Stromal cell of bone marrow (primary cell): ENCODE measurements at regions not wholly inside any gene's neighbourhood (a gene's known extent, or its start where the extent isn't known, plus 50 kb on each side); places are given as distances from the start of the nearest gene placed in this dataset.

Source experiments
- DNase-seq: peaks from one replicate; pipeline ENCODE4 v3.0.0-alpha.2; 2012; ENCODE audit warnings: low read depth

GRCh38 chr7:9981742-9982349 lies 991.8 kb upstream of the PHF14 start:
- no peak for DNase-seq

GRCh38 chr7:9983048-9983447 lies 990.6 kb upstream of the PHF14 start:
- no peak for DNase-seq

- no peak for DNase-seq
Observed at GRCh38 chr7:10015687-10016086, 958.0 kb upstream of the PHF14 start.

DNA sequence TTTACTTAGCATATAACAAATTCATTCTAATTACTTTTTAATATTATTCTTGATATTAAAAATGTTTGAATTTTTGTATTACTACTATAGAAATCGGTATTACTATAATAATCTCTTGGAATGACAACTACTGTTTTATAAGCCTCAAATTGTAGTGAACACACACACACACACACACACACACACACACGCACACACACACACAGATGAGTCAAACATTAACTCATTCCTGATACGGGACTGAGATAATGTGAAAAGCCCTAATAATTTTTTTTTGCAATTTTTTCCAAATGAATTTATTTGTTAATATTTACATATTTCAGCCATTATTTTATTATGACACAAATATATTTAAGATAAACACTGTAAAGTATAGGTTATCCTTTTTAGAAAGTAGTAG lies 951.2 kb upstream of the PHF14 start:
- no peak for DNase-seq

- no peak for DNase-seq
Observed at GRCh38 chr7:10022957-10023356, 950.7 kb upstream of the PHF14 start.

DNA sequence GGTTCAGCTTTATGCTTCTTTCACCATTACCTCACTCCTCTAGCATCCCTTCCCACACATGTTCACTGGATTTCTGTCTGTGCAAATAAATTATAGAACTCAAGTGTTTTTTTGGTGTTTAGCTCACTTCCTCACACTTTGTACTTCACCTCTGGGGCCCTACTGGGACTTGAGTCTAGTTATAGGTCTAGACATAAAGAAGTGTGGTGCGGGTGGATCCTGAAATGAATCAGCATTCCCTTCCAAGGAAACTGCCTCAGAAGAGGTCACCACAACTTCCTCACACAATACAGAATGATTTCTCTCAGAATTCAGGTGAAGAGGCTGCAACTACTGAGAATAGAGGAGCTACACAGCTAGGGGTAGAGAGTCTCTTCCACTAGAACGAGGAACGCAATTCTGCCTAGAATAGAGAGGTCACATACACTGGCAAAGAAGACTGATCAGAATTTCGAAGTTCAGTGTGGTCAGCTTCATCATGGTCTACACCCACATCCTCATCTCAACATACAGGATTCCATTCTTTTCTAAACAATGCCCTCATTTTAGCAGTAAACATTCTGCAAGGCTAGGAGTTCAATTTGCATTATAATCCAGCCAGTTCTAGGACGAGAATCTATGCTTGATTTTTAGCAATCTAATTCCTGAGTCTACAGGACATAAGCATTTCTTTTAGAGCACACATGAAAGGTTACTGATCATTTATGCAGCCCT lies 938.7 kb upstream of the PHF14 start:
- DNase-seq = no peak

DNA sequence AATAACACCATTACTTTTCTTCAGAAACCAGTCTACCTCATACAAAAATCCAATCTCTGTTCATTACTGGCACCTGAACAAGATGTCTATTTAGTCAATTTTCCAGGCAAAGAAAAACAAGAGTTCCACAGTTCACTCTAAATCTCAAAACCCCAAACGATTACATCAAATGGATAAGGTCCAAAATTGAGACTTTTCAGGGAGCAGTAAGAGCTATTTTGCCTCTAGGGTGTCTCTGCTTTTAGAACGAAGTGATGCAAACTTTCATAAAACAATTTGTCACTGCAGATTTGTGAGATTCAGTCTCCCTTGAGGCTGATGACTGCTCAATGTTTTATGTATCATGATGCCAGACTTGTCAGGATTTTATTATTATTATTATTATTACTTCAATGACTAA lies 937.0 kb upstream of the PHF14 start:
- no peak for DNase-seq

DNA sequence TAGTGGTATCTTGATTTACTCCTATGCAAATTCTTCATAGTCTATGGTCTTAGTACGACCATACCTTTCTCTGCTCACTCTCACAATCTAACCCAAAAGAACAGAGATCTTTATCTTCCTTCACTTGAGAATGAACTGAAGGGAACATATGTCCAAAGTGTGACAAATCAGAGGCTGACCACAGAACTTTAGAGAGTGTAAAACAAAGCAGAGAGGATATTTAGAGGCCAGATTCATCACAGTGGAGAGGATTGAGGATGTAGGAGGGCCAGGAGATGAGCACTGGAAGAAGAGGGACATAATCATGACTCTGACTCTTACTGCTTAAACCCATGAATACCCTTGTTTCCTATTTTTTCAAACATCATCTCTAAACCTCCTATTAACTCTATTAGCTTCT lies 935.3 kb upstream of the PHF14 start:
- no peak for DNase-seq

DNA sequence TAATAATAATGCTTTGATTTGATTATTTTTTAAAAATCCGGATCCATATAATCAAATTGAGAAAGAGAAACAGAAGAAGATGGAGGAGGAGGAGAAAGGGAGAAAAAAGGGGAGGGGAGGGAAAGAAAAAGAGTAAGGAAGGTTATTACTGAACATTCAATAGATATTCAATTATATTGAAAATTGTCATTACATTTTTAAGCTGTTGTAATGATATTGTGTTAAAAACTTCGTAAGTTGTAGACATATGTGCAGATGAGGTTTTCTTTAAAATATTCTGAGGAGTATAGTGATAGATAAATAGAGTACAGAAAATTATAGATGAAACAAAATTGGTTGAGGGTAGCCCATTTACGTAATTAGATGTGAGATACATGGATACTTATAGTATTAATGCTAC lies 933.0 kb upstream of the PHF14 start:
- DNase-seq = no peak

GRCh38 chr7:10070899-10071298 lies 902.8 kb upstream of the PHF14 start:
- DNase-seq = no peak

DNA sequence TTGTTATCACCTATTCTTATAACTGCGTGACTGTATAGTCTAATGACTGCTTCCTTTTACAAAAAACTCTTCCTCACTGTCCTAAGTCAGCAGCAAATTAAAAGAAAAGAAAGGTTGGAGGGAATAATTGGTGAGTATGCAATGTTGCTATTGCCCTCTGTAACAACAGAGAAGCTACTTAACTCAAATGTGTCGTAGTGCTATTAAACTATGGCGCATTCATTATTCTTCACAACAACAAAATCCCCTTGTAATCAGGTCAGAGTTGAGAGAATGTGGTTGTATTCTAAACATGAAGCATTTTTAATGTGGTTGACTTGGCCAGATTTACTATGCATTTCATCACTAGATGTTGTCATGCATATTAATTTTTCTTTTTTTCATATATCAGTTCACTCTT lies 897.8 kb upstream of the PHF14 start:
- DNase-seq = no peak

GRCh38 chr7:10076660-10077300 lies 896.9 kb upstream of the PHF14 start:
- DNase-seq = no peak

GRCh38 chr7:10079572-10079971 lies 894.1 kb upstream of the PHF14 start:
- DNase-seq = no peak

GRCh38 chr7:10082896-10083295 lies 890.8 kb upstream of the PHF14 start:
- no peak for DNase-seq

- DNase-seq = no peak
Observed at GRCh38 chr7:10083766-10084165, 889.9 kb upstream of the PHF14 start.

DNA sequence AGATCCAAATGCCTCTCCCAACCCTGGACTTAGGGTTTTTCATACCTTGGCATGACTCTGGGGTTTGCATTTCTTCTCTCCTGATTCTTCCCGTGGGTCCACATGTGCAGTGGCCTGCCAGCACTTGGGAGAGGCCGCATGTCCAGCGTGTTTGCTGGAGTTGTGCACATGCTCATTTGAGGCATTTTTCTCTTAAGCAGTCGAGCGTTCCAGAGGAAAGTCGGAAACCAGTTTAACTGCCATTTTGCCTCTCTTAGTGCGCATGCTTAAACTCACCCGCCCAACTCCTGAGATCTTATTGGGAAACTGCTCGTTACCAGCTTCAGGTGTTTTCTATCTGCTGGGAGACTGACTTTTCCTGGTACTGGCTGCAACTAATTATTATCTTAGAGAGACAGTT lies 888.4 kb upstream of the PHF14 start:
- DNase-seq = no peak

DNA sequence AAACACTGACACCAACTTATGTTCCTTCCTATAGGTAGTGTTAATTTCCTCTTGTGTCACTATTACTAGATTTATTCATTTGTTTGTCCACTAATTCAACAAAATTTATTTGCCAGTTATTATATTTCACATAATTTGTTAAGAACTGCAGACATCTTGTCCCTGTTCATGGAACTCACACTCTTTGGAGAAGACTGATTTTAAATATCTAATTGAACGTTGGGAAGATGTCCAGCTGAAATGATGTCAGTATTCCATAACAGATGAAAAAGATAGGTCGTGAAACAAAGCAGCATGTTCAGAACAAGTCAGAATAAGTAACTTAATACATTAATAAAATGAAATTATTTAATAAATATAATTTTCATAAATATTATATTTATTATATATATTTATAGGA lies 873.1 kb upstream of the PHF14 start:
- DNase-seq = no peak

DNA sequence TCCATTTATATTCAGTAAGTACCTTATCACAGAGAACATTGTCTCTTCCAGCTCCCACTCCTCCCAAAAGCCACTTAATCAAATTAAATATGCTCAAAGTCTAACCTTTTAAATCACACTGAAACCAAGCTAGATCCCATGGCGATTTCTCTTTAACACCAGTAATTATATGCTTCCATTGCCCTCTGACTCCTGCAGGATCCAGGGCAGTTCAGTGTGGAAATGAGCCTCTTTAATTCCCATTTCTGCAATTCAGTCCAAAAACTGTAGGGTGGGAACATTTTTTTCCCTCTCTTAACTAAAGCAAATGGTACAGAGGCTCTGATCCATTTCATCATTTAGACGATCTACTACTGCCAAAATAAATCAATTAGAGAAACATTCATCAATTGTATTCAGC lies 872.3 kb upstream of the PHF14 start:
- DNase-seq = no peak

GRCh38 chr7:10104292-10104691 lies 869.4 kb upstream of the PHF14 start:
- no peak for DNase-seq

DNA sequence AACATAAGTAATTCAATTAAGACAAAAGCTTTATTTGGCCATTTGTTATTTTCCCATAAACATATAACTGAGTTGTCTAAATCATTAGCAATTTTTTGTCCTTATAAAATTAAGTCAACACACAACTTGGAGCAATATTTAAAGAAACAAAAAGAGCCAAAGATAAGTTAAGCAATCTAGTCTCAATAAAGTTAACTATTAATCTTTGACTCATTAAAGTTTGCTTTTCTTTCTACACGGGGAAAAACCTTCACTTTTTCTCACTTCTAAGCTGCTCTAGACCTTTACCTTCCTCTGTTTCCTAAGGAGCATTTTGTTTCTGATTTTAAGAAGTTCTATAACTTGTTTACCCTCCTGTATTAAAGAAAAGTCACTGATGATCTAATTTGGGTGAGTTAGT lies 867.1 kb upstream of the PHF14 start:
- DNase-seq = no peak

GRCh38 chr7:10116511-10116910 lies 857.2 kb upstream of the PHF14 start:
- DNase-seq = no peak

- no peak for DNase-seq
Observed at GRCh38 chr7:10117815-10118214, 855.9 kb upstream of the PHF14 start.

- DNase-seq = no peak
Observed at GRCh38 chr7:10120936-10121335, 852.7 kb upstream of the PHF14 start.

- no peak for DNase-seq
Observed at GRCh38 chr7:10121631-10122030, 852.0 kb upstream of the PHF14 start.
